GM21786 (cell line): ENCODE measurements at regions not wholly inside any gene's neighbourhood (a gene's known extent, or its start where the extent isn't known, plus 50 kb on each side); places are given as distances from the start of the nearest gene placed in this dataset.

Experiments
- ATAC-seq: cut with Tn5 transposase; IDR thresholded peaks from one replicate; pipeline ENCODE4 v1.9.1; 2021; ENCODE audit not compliant: unreplicated experiment

GRCh38 chr20:11646359-11646758 lies 271.3 kb upstream of the BTBD3 start:
- no peak for ATAC-seq

- no peak for ATAC-seq
These were observed 267.1 kb upstream of the BTBD3 start for GRCh38 chr20:11650566-11650965.

- ATAC-seq: no peak
These were observed 266.6 kb upstream of the BTBD3 start for GRCh38 chr20:11651138-11651537.

- no peak for ATAC-seq
These were observed 266.0 kb upstream of the BTBD3 start for GRCh38 chr20:11651647-11652046.

- no peak for ATAC-seq
These were observed 265.6 kb upstream of the BTBD3 start for GRCh38 chr20:11652128-11652527.

- ATAC-seq: no peak
These were observed 262.9 kb upstream of the BTBD3 start for GRCh38 chr20:11654766-11655165.

GRCh38 chr20:11660673-11661072 lies 257.0 kb upstream of the BTBD3 start:
- ATAC-seq: no peak

GRCh38 chr20:11671015-11671511 lies 246.6 kb upstream of the BTBD3 start:
- ATAC-seq: no peak

GRCh38 chr20:11672959-11673358 lies 244.7 kb upstream of the BTBD3 start:
- ATAC-seq: no peak

GRCh38 chr20:11675920-11676629 lies 241.6 kb upstream of the BTBD3 start:
- ATAC-seq: no peak

GRCh38 chr20:11676630-11677287 lies 240.9 kb upstream of the BTBD3 start:
- no peak for ATAC-seq

GRCh38 chr20:11677428-11677827 lies 240.3 kb upstream of the BTBD3 start:
- ATAC-seq: no peak

- no peak for ATAC-seq
These were observed 239.9 kb upstream of the BTBD3 start for GRCh38 chr20:11677836-11678235.

- no peak for ATAC-seq
These were observed 235.4 kb upstream of the BTBD3 start for GRCh38 chr20:11682285-11682684.

- ATAC-seq: no peak
These were observed 231.5 kb upstream of the BTBD3 start for GRCh38 chr20:11686195-11686594.

GRCh38 chr20:11686820-11687543 lies 230.7 kb upstream of the BTBD3 start:
- ATAC-seq: no peak

- no peak for ATAC-seq
These were observed 230.0 kb upstream of the BTBD3 start for GRCh38 chr20:11687546-11688292.

- no peak for ATAC-seq
These were observed 228.4 kb upstream of the BTBD3 start for GRCh38 chr20:11689262-11689661.

- ATAC-seq: no peak
These were observed 225.9 kb upstream of the BTBD3 start for GRCh38 chr20:11691766-11692165.

GRCh38 chr20:11692567-11692966 lies 225.1 kb upstream of the BTBD3 start:
- no peak for ATAC-seq

- ATAC-seq: no peak
These were observed 223.2 kb upstream of the BTBD3 start for GRCh38 chr20:11694467-11694866.
